GM10266 (cell line): ENCODE measurements at regions not wholly inside any gene's neighbourhood (a gene's known extent, or its start where the extent isn't known, plus 50 kb on each side); places are given as distances from the start of the nearest gene placed in this dataset.

ENCODE experiments used
- DNase-seq: peaks from one replicate; pipeline ENCODE4 v3.0.0; 2012; ENCODE audit errors: extremely low spot score
- CTCF ChIP-seq: IDR thresholded peaks from 2 replicates; pipeline ENCODE4 v1.5.1; 2012; ENCODE audit warnings: mild to moderate bottlenecking, low read depth; ENCODE audit not compliant: control insufficient read depth, insufficient read depth; ENCODE audit errors: missing control alignments

GRCh38 chr7:86962623-86963022, 96.8 kb downstream of the ELAPOR2 start:
- no peak for TF ChIP-seq CTCF
- no peak for DNase-seq

- no peak for TF ChIP-seq CTCF
- DNase-seq, result no peak
Observed at GRCh38 chr7:86961686-86962085, 97.8 kb downstream of the ELAPOR2 start.

GRCh38 chr7:86958380-86958779, 101.1 kb downstream of the ELAPOR2 start:
- no peak for TF ChIP-seq CTCF
- DNase-seq, result no peak

- no peak for TF ChIP-seq CTCF
- DNase-seq, result no peak
Observed at GRCh38 chr7:86956567-86956966, 102.9 kb downstream of the ELAPOR2 start.

GRCh38 chr7:86955895-86956503, 103.5 kb downstream of the ELAPOR2 start:
- DNase-seq, result no peak
- no peak for TF ChIP-seq CTCF

GRCh38 chr7:86954971-86955370, 104.5 kb downstream of the ELAPOR2 start:
- no peak for TF ChIP-seq CTCF
- no peak for DNase-seq

- no peak for TF ChIP-seq CTCF
- no peak for DNase-seq
Observed at GRCh38 chr7:86953653-86954336, 105.7 kb downstream of the ELAPOR2 start.
